OCI-LY3 (cell line): ENCODE measurements at regions not wholly inside any gene's neighbourhood (a gene's known extent, or its start where the extent isn't known, plus 50 kb on each side); places are given as distances from the start of the nearest gene placed in this dataset.

Source experiments
- H2AFZ ChIP-seq: fragments of 200-600, 300-600 bp; shearing (Covaris generic); 2 replicates; pipeline ENCODE4 v1.6.0; 2014; ENCODE audit warnings: antibody characterized with exemption, low read depth, low read length
- H3K27ac ChIP-seq: fragments of 200-600, 300-600 bp; sonication (generic); 2 replicates; pipeline ENCODE4 v1.5.1; 2014; ENCODE audit warnings: mild to moderate bottlenecking, low read length, moderate library complexity, mixed read lengths
- H3K27me3 ChIP-seq: fragments of 200-600, 300-600 bp; sonication (generic); 2 replicates; pipeline ENCODE4 v1.6.1; 2014; ENCODE audit warnings: low read depth, low read length, mixed read lengths
- H3K36me3 ChIP-seq: fragments of 200-600, 300-600 bp; sonication (generic); replicated peaks from 2 replicates; pipeline ENCODE3; 2014; ENCODE audit warnings: low read depth, low read length, mixed read lengths
- H3K4me1 ChIP-seq: fragments of 300-600, 200-600 bp; sonication (generic); 2 replicates; pipeline ENCODE4 v1.6.1; 2014; ENCODE audit warnings: low read length, mixed read lengths
- H3K4me2 ChIP-seq: fragments of 200-600, 300-600 bp; sonication (generic); 2 replicates; pipeline ENCODE4 v1.6.1; 2014; ENCODE audit warnings: low read length, mixed read lengths
- H3K4me3 ChIP-seq: fragments of 300-600, 200-600 bp; sonication (generic); 2 replicates; pipeline ENCODE4 v1.5.1; 2014; ENCODE audit warnings: antibody characterized with exemption, mild to moderate bottlenecking, low read length, moderate library complexity
- H3K79me2 ChIP-seq: fragments of 300-600, 200-600 bp; shearing (Covaris generic); 2 replicates; pipeline ENCODE4 v1.6.1; 2014; ENCODE audit warnings: mild to moderate bottlenecking, low read length, mixed read lengths
- H3K9ac ChIP-seq: fragments of 300-600, 200-600 bp; shearing (Covaris generic); 2 replicates; pipeline ENCODE4 v1.6.0; 2014; ENCODE audit warnings: mild to moderate bottlenecking, low read length, moderate library complexity
- H3K9me3 ChIP-seq: fragments of 200-600, 300-600 bp; shearing (Covaris generic); 2 replicates; pipeline ENCODE4 v1.6.1; 2014; ENCODE audit warnings: low read length, mixed read lengths; ENCODE audit not compliant: insufficient read depth
- H4K20me1 ChIP-seq: fragments of 200-600, 300-600 bp; sonication (generic); 2 replicates; pipeline ENCODE4 v1.6.1; 2016; ENCODE audit warnings: low read length, mixed read lengths; ENCODE audit not compliant: insufficient read depth
- EZH2phosphoT487 ChIP-seq: fragments of 200-600 bp; shearing (Covaris generic); IDR thresholded peaks from 2 replicates; pipeline ENCODE4 v1.6.1; 2018; ENCODE audit warnings: antibody characterized with exemption, mixed run types, low read depth
- TF ChIP-seq, protein P1 (sequence below): fragments of 200-600, 300-600 bp; sonication (generic); IDR thresholded peaks from 2 replicates; pipeline ENCODE4 v1.5.1; 2014; ENCODE audit warnings: antibody characterized with exemption, low read length, low read depth

DNA sequence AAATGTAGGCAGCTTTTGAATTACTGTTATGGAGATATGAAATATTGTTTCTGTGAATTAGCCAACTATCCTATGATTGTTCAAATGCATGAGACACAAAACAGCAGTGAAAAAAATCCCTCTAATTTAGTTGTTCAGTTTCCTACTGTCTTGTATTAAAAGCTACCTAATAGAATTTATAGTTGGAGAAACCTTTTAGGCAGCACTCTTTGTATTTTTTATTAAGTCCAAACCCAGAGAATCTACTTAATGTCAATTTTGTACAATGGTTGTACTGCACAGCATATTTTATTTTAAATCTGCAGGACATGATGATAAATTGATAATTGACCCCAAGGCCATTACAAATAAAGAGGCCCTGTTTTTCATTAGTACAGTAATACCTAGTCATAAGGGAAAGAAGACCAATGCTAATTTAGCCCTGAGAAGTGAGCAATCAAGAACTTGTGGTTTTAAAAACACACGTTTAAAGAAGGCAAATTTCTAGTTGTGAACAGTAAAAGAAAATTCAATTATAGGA lies 607.5 kb downstream of the ISL1 start:
- H3K36me3 ChIP-seq: no peaks in the 10 kb centered on the region
- no peak overlapping the region for H2AFZ ChIP-seq
- H3K4me3 ChIP-seq: no peak overlapping the region
- TF ChIP-seq, protein P1, sequence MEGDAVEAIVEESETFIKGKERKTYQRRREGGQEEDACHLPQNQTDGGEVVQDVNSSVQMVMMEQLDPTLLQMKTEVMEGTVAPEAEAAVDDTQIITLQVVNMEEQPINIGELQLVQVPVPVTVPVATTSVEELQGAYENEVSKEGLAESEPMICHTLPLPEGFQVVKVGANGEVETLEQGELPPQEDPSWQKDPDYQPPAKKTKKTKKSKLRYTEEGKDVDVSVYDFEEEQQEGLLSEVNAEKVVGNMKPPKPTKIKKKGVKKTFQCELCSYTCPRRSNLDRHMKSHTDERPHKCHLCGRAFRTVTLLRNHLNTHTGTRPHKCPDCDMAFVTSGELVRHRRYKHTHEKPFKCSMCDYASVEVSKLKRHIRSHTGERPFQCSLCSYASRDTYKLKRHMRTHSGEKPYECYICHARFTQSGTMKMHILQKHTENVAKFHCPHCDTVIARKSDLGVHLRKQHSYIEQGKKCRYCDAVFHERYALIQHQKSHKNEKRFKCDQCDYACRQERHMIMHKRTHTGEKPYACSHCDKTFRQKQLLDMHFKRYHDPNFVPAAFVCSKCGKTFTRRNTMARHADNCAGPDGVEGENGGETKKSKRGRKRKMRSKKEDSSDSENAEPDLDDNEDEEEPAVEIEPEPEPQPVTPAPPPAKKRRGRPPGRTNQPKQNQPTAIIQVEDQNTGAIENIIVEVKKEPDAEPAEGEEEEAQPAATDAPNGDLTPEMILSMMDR: no peak
- TF ChIP-seq EZH2phosphoT487: no peak
- H3K27me3 ChIP-seq: no peaks in the 10 kb centered on the region
- no peaks in the 10 kb centered on the region for H3K4me1 ChIP-seq
- H4K20me1 ChIP-seq: no peaks in the 10 kb centered on the region
- no peak overlapping the region for H3K27ac ChIP-seq
- no peaks in the 10 kb centered on the region for H3K9me3 ChIP-seq
- H3K4me2 ChIP-seq: no peak overlapping the region
- no peaks in the 10 kb centered on the region for H3K79me2 ChIP-seq
- no peak overlapping the region for H3K9ac ChIP-seq

- Histone ChIP-seq H3K4me3 (no peak overlapping the region), H3K36me3 (no peaks in the 10 kb centered on the region), H3K9me3 (no peaks in the 10 kb centered on the region), H3K9ac (no peak overlapping the region), H3K4me1 (no peaks in the 10 kb centered on the region), H3K4me2 (no peak overlapping the region), H2AFZ (no peak overlapping the region), H4K20me1 (no peaks in the 10 kb centered on the region), H3K79me2 (no peaks in the 10 kb centered on the region), H3K27me3 (no peaks in the 10 kb centered on the region), H3K27ac (no peak overlapping the region)
- TF ChIP-seq EZH2phosphoT487: no peak
- TF ChIP-seq, protein P1: no peak
Observed at GRCh38 chr5:51991940-51992339, 608.7 kb downstream of the ISL1 start.

- H3K4me3 ChIP-seq: no peak overlapping the region
- no peaks in the 10 kb centered on the region for H3K36me3 ChIP-seq
- no peaks in the 10 kb centered on the region for H3K9me3 ChIP-seq
- no peaks in the 10 kb centered on the region for H3K79me2 ChIP-seq
- peak overlapping the region; percentile 39; the same call in 1 of the 2 replicates for H2AFZ ChIP-seq
- no peak for TF ChIP-seq EZH2phosphoT487
- TF ChIP-seq, protein P1: no peak
- H3K27ac ChIP-seq: no peak overlapping the region
- H3K9ac ChIP-seq: no peak overlapping the region
- H3K27me3 ChIP-seq: no peaks in the 10 kb centered on the region
- no peak overlapping the region for H3K4me2 ChIP-seq
- H4K20me1 ChIP-seq: no peaks in the 10 kb centered on the region
- H3K4me1 ChIP-seq: no peaks in the 10 kb centered on the region
Observed at GRCh38 chr5:51995773-51996306, 612.6 kb downstream of the ISL1 start.

- H4K20me1 ChIP-seq: no peaks in the 10 kb centered on the region
- TF ChIP-seq, protein P1: no peak
- TF ChIP-seq EZH2phosphoT487: no peak
- H3K4me2 ChIP-seq: no peak overlapping the region
- no peak overlapping the region for H3K9ac ChIP-seq
- H3K9me3 ChIP-seq: no peaks in the 10 kb centered on the region
- H3K27ac ChIP-seq: no peak overlapping the region
- H3K4me1 ChIP-seq: no peaks in the 10 kb centered on the region
- no peaks in the 10 kb centered on the region for H3K27me3 ChIP-seq
- H3K79me2 ChIP-seq: no peaks in the 10 kb centered on the region
- H3K4me3 ChIP-seq: no peak overlapping the region
- H3K36me3 ChIP-seq: no peaks in the 10 kb centered on the region
- 0 out of 2 replicates have a peak overlapping the region, but pooled peaks have one; percentile 39 for H2AFZ ChIP-seq
Observed at GRCh38 chr5:51996356-51996861, 613.2 kb downstream of the ISL1 start.
